ENCODE measurements at regions not wholly inside any gene's neighbourhood (a gene's known extent, or its start where the extent isn't known, plus 50 kb on each side); places are given as distances from the start of the nearest gene placed in this dataset.

GRCh38 chr14:61956517-61956916, 194.3 kb downstream of the SNAPC1 start:
- no peak for TF ChIP-seq CTCF (IDR thresholded peaks at IDR 0.05; ENCODE audit: insufficient read depth, low read depth, low read length)
- DNase-seq (ENCODE audit: low read depth): no peak
- H3K4me3 ChIP-seq (ENCODE audit: low read depth, low read length): no peak overlapping the region

DNA sequence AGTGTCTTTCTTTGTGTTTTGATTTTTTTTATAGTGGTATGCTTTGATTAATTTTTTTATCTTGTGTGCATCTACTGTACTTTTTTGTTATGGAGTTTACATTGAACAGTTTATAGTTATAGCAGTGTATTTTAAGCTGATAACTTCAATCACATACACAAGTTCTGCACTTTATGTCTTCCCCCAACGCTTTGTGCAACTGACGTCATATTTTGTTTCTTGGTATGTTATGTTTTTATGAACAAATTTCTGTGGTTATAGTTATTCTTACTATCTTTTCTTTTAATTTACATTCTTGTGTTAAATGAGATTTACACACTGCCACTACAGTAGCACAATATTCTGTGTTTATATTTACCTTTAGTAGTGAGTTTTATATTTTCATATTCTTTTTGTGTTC, 197.1 kb downstream of the SNAPC1 start:
- no peak for TF ChIP-seq CTCF (IDR thresholded peaks at IDR 0.05; ENCODE audit: insufficient read depth, low read depth, low read length)

GRCh38 chr14:61961369-61961768, 199.1 kb downstream of the SNAPC1 start:
- no peak overlapping the region for H3K4me3 ChIP-seq (ENCODE audit: low read depth, low read length)
- DNase-seq (ENCODE audit: low read depth): no peak
- TF ChIP-seq CTCF (IDR thresholded peaks at IDR 0.05; ENCODE audit: insufficient read depth, low read depth, low read length): no peak

More for the DNA sequence above, 197.1 kb downstream of the SNAPC1 start:
- H3K4me3 ChIP-seq (ENCODE audit: low read depth, low read length): no peak overlapping the region
- DNase-seq (ENCODE audit: low read depth): peak; percentile 26

DNA sequence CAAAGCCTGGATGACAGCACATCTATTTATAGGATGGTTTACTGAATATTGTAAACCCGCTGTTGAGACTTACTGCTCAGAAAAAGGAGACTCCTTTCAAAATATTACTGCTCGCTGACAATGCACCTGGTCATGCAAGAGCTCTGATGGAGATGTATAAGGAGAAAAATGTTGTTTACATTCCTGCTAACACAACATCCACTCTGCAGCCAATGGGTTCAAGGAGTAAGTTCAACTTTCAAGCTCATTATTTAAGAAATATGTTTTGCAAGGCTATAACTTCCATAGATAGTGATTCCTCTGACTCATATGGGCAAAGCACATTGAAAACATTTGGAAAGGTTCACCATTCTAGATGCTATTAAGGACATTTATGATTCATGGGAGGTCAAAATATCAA, 201.7 kb downstream of the SNAPC1 start:
- DNase-seq (ENCODE audit: low read depth): peak; percentile 74
- H3K4me3 ChIP-seq (ENCODE audit: low read depth, low read length): no peak overlapping the region
- TF ChIP-seq CTCF (IDR thresholded peaks at IDR 0.05; ENCODE audit: insufficient read depth, low read depth, low read length): no peak

- no peak overlapping the region for H3K4me3 ChIP-seq (ENCODE audit: low read depth, low read length)
- no peak for TF ChIP-seq CTCF (IDR thresholded peaks at IDR 0.05; ENCODE audit: insufficient read depth, low read depth, low read length)
- DNase-seq (ENCODE audit: low read depth): peak; percentile 92
These were observed 203.0 kb downstream of the SNAPC1 start for GRCh38 chr14:61965030-61965745.

- TF ChIP-seq CTCF (IDR thresholded peaks at IDR 0.05; ENCODE audit: insufficient read depth, low read depth, low read length): no peak
- DNase-seq (ENCODE audit: low read depth): no peak
- no peak overlapping the region for H3K4me3 ChIP-seq (ENCODE audit: low read depth, low read length)
These were observed 206.0 kb downstream of the SNAPC1 start for GRCh38 chr14:61968207-61968606.

DNA sequence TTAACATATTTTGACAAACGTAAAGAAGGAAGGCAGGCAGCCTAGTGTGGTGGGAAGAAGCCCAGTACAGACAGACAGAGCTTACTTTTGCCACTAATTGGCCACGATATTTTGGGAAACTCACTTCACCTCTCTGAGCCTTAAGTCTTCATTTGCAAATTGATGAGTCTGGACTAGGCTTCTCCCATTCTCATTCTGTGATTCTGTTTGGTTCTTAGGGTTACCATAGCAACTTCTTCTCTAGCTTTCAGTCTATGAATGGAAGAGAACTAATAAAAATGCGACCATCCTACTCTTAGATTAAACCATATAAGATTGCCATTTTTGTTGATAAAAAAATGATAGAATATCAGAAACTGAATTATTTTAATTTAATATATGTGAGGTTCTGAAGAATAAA, 210.5 kb downstream of the SNAPC1 start:
- no peak for DNase-seq (ENCODE audit: low read depth)
- no peak for TF ChIP-seq CTCF (IDR thresholded peaks at IDR 0.05; ENCODE audit: insufficient read depth, low read depth, low read length)
- H3K4me3 ChIP-seq (ENCODE audit: low read depth, low read length): no peak overlapping the region

Data from fibroblast of villous mesenchyme (primary cell).